HepG2 (cell line): ENCODE measurements at regions not wholly inside any gene's neighbourhood (a gene's known extent, or its start where the extent isn't known, plus 50 kb on each side); places are given as distances from the start of the nearest gene placed in this dataset.
A peak's percentile ranks its signal among the peaks of the same experiment; 100 is the strongest.

Experiments
- CEBPB ChIP-seq: IDR thresholded peaks from 2 replicates; pipeline ENCODE4 v1.6.1; 2011; ENCODE audit warnings: low read depth, low read length, improper control_type of control experiment, borderline replicate concordance
- CEBPG ChIP-seq: IDR thresholded peaks from 2 replicates; pipeline ENCODE4 v1.6.1; 2016
- EP300 ChIP-seq, 3 experiments: sonication (generic) in 1 of 3; formaldehyde crosslinking in 1 of 3; IDR thresholded peaks; 2 replicates each; pipeline versions ENCODE4 v1.5.1 to v1.6.1; 2011 to 2020; ENCODE audit warnings: low read depth in 2 of 3, low read length in 2 of 3, borderline replicate concordance in 1 of 3, improper control_type of control experiment in 1 of 3, mild to moderate bottlenecking in 1 of 3, missing genetic modification reagents in 1 of 3, moderate library complexity in 1 of 3
- ETV6 ChIP-seq: sonication (generic); formaldehyde crosslinking; conservative IDR thresholded peaks from 2 replicates; pipeline ENCODE4 v1.4.0; 2020; ENCODE audit warnings: missing genetic modification reagents
- MED1 ChIP-seq: sonication (generic); formaldehyde crosslinking; IDR thresholded peaks from 2 replicates; pipeline ENCODE4 v1.4.0; 2020; ENCODE audit warnings: missing genetic modification reagents
- MIER2 ChIP-seq: IDR thresholded peaks from 2 replicates; pipeline ENCODE4 v1.6.1; 2016; ENCODE audit warnings: missing biosample characterization, missing genetic modification reagents
- NFYC ChIP-seq: IDR thresholded peaks from 2 replicates; pipeline ENCODE4 v1.6.1; 2016; ENCODE audit warnings: missing genetic modification reagents, missing compliant biosample characterization
- PRMT3 ChIP-seq: sonication (generic); formaldehyde crosslinking; IDR thresholded peaks from 2 replicates; pipeline ENCODE4 v1.8.1; 2022; ENCODE audit warnings: low read depth, mild to moderate bottlenecking, moderate library complexity, missing genetic modification reagents, borderline replicate concordance
- RAD21 ChIP-seq: fragments of 450-650 bp; formaldehyde crosslinking; IDR thresholded peaks from 2 replicates; pipeline ENCODE4 v1.5.0; 2020; ENCODE audit warnings: mild to moderate bottlenecking
- REL ChIP-seq: sonication (generic); formaldehyde crosslinking; conservative IDR thresholded peaks from 2 replicates; pipeline ENCODE4 v1.8.0; 2022; ENCODE audit warnings: mild to moderate bottlenecking, missing genetic modification reagents, moderate library complexity
- SMC3 ChIP-seq: IDR thresholded peaks from 2 replicates; pipeline ENCODE4 v1.6.1; 2011; ENCODE audit warnings: low read length, improper control_type of control experiment
- SNRNP70 ChIP-seq: fragments of 200-400 bp; formaldehyde crosslinking; IDR thresholded peaks from 2 replicates; pipeline ENCODE4 v1.6.1; 2017; ENCODE audit warnings: mild to moderate bottlenecking, low read depth, low read length, moderate library complexity
- SOX6 ChIP-seq, 2 experiments: fragments of 450-650 bp in 1 of 2; sonication (generic) in 1 of 2; formaldehyde crosslinking in 1 of 2; IDR thresholded peaks; 2 replicates each; pipeline versions ENCODE4 v1.4.0 to v1.6.1; 2017 to 2020; ENCODE audit warnings: antibody characterized with exemption in 1 of 2, mild to moderate bottlenecking in 1 of 2, missing genetic modification reagents in 1 of 2
- ZFP36 ChIP-seq: fragments of 150-350 bp; IDR thresholded peaks from 2 replicates; pipeline ENCODE4 v1.6.1; 2018; ENCODE audit warnings: borderline replicate concordance, low read length, low read depth; ENCODE audit not compliant: partially characterized antibody
- ZNF501 ChIP-seq: sonication (generic); formaldehyde crosslinking; IDR thresholded peaks from 2 replicates; pipeline ENCODE4 v1.5.1; 2020; ENCODE audit warnings: mild to moderate bottlenecking, moderate library complexity, missing genetic modification reagents
- ZNF607 ChIP-seq: sonication (generic); formaldehyde crosslinking; IDR thresholded peaks from 2 replicates; pipeline ENCODE4 v1.5.1; 2020; ENCODE audit warnings: missing genetic modification reagents, mild to moderate bottlenecking, borderline replicate concordance
- ZNF776 ChIP-seq: sonication (generic); formaldehyde crosslinking; IDR thresholded peaks from 2 replicates; pipeline ENCODE4 v1.4.0; 2020; ENCODE audit warnings: mild to moderate bottlenecking, missing genetic modification reagents
- TF ChIP-seq, protein P1 (sequence below): sonication (generic); formaldehyde crosslinking; IDR thresholded peaks from 2 replicates; pipeline ENCODE4 v1.8.1; 2023; ENCODE audit warnings: mild to moderate bottlenecking, missing genetic modification reagents, borderline replicate concordance
- TF ChIP-seq, protein P2 (sequence below): sonication (generic); formaldehyde crosslinking; IDR thresholded peaks from 2 replicates; pipeline ENCODE4 v1.4.0; 2020; ENCODE audit warnings: missing genetic modification reagents
- TF ChIP-seq, protein P3 (sequence below): sonication (generic); formaldehyde crosslinking; IDR thresholded peaks from 2 replicates; pipeline ENCODE4 v1.4.0; 2020; ENCODE audit warnings: missing genetic modification reagents
- TF ChIP-seq, protein P4 (sequence below): sonication (generic); formaldehyde crosslinking; IDR thresholded peaks from 2 replicates; pipeline ENCODE4 v1.5.0; 2020; ENCODE audit warnings: mild to moderate bottlenecking, missing genetic modification reagents, moderate library complexity
- TF ChIP-seq, protein P5 (sequence below): sonication (generic); formaldehyde crosslinking; IDR thresholded peaks from 2 replicates; pipeline ENCODE4 v1.9.0; 2021; ENCODE audit warnings: missing genetic modification reagents, borderline replicate concordance
- TF ChIP-seq, protein P6 (sequence below): sonication (generic); formaldehyde crosslinking; IDR thresholded peaks from 2 replicates; pipeline ENCODE4 v1.4.0; 2020; ENCODE audit warnings: missing genetic modification reagents

DNA sequence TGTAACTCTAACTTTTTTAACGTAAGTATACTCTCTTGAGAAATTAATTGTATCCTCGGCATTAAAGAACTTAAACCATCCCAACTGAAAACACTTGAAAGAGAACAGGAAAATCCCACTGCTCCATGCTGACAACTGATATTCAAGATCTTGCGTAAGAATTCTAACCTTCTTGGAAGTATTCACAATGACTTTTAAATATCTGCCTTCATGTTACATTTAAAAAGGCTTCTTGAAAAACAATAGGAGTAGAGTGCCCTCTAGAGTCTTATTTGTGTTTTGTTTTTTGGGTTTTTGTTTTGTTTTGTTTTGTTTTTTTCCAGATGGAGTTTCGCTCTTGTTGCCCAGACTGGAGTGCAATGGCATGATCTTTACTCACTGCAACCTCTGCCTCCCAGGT is 65.4 kb upstream of the DNAJC10 start (continued):
- TF ChIP-seq MED1 (CRISPR knock-in tag) (no peak), ZNF501 (no peak), CEBPG (CRISPR knock-in tag) (no peak), REL (CRISPR knock-in tag) (no peak), CEBPB (peak; percentile 49; the same call in 1 of the 2 replicates), ZFP36 (no peak), MIER2 (CRISPR knock-in tag) (no peak), SMC3 (peak; percentile 49), ZNF776 (CRISPR knock-in tag) (no peak), SNRNP70 (no peak), ETV6 (CRISPR knock-in tag) (no peak), ZNF607 (CRISPR knock-in tag) (no peak), RAD21 (peak; percentile 32; the same call in 1 of the 2 replicates), EP300 (IDR thresholded peaks at IDR 0.05; ENCODE audit: low read depth in 2 of 2, low read length in 2 of 2) (no peak), EP300 (CRISPR knock-in tag; IDR thresholded peaks at IDR 0.05; ENCODE audit: borderline replicate concordance) (no peak), SOX6 (IDR thresholded peaks at IDR 0.05) (no peak), SOX6 (CRISPR knock-in tag; IDR thresholded peaks at IDR 0.05) (no peak), PRMT3 (CRISPR knock-in tag) (no peak), NFYC (CRISPR knock-in tag) (no peak)
- TF ChIP-seq, protein P1, sequence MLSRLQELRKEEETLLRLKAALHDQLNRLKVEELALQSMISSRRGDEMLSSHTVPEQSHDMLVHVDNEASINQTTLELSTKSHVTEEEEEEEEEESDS (CRISPR knock-in tag): no peak
- TF ChIP-seq, protein P2, sequence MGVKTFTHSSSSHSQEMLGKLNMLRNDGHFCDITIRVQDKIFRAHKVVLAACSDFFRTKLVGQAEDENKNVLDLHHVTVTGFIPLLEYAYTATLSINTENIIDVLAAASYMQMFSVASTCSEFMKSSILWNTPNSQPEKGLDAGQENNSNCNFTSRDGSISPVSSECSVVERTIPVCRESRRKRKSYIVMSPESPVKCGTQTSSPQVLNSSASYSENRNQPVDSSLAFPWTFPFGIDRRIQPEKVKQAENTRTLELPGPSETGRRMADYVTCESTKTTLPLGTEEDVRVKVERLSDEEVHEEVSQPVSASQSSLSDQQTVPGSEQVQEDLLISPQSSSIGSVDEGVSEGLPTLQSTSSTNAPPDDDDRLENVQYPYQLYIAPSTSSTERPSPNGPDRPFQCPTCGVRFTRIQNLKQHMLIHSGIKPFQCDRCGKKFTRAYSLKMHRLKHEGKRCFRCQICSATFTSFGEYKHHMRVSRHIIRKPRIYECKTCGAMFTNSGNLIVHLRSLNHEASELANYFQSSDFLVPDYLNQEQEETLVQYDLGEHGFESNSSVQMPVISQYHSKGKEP: no peak
- TF ChIP-seq, protein P3, sequence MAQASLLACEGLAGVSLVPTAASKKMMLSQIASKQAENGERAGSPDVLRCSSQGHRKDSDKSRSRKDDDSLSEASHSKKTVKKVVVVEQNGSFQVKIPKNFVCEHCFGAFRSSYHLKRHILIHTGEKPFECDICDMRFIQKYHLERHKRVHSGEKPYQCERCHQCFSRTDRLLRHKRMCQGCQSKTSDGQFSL: no peak
- TF ChIP-seq, protein P4, sequence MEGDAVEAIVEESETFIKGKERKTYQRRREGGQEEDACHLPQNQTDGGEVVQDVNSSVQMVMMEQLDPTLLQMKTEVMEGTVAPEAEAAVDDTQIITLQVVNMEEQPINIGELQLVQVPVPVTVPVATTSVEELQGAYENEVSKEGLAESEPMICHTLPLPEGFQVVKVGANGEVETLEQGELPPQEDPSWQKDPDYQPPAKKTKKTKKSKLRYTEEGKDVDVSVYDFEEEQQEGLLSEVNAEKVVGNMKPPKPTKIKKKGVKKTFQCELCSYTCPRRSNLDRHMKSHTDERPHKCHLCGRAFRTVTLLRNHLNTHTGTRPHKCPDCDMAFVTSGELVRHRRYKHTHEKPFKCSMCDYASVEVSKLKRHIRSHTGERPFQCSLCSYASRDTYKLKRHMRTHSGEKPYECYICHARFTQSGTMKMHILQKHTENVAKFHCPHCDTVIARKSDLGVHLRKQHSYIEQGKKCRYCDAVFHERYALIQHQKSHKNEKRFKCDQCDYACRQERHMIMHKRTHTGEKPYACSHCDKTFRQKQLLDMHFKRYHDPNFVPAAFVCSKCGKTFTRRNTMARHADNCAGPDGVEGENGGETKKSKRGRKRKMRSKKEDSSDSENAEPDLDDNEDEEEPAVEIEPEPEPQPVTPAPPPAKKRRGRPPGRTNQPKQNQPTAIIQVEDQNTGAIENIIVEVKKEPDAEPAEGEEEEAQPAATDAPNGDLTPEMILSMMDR: peak; percentile 54
- TF ChIP-seq, protein P5, sequence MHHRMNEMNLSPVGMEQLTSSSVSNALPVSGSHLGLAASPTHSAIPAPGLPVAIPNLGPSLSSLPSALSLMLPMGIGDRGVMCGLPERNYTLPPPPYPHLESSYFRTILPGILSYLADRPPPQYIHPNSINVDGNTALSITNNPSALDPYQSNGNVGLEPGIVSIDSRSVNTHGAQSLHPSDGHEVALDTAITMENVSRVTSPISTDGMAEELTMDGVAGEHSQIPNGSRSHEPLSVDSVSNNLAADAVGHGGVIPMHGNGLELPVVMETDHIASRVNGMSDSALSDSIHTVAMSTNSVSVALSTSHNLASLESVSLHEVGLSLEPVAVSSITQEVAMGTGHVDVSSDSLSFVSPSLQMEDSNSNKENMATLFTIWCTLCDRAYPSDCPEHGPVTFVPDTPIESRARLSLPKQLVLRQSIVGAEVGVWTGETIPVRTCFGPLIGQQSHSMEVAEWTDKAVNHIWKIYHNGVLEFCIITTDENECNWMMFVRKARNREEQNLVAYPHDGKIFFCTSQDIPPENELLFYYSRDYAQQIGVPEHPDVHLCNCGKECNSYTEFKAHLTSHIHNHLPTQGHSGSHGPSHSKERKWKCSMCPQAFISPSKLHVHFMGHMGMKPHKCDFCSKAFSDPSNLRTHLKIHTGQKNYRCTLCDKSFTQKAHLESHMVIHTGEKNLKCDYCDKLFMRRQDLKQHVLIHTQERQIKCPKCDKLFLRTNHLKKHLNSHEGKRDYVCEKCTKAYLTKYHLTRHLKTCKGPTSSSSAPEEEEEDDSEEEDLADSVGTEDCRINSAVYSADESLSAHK (CRISPR knock-in tag): no peak
- TF ChIP-seq, protein P6, sequence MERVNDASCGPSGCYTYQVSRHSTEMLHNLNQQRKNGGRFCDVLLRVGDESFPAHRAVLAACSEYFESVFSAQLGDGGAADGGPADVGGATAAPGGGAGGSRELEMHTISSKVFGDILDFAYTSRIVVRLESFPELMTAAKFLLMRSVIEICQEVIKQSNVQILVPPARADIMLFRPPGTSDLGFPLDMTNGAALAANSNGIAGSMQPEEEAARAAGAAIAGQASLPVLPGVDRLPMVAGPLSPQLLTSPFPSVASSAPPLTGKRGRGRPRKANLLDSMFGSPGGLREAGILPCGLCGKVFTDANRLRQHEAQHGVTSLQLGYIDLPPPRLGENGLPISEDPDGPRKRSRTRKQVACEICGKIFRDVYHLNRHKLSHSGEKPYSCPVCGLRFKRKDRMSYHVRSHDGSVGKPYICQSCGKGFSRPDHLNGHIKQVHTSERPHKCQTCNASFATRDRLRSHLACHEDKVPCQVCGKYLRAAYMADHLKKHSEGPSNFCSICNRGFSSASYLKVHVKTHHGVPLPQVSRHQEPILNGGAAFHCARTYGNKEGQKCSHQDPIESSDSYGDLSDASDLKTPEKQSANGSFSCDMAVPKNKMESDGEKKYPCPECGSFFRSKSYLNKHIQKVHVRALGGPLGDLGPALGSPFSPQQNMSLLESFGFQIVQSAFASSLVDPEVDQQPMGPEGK (CRISPR knock-in tag): no peak
